SK-N-MC (cell line): ENCODE measurements at regions not wholly inside any gene's neighbourhood (a gene's known extent, or its start where the extent isn't known, plus 50 kb on each side); places are given as distances from the start of the nearest gene placed in this dataset.

Source experiments
- DNase-seq: peaks from one replicate; pipeline ENCODE4 v3.0.0-alpha.2; 2011; ENCODE audit warnings: low read depth, low spot score
- H3K27ac ChIP-seq: fragments of 200-600 bp; sonication (generic); 2 replicates; pipeline ENCODE4 v1.5.1; 2016; ENCODE audit warnings: mixed run types
- H3K36me3 ChIP-seq: fragments of 200-600 bp; sonication (generic); 2 replicates; pipeline ENCODE4 v1.6.1; 2017; ENCODE audit warnings: antibody characterized with exemption, low read length, mixed read lengths; ENCODE audit not compliant: insufficient read depth
- H3K4me3 ChIP-seq: fragments of 200-600 bp; sonication (generic); 2 replicates; pipeline ENCODE4 v1.5.1; 2016
- H3K9ac ChIP-seq: fragments of 200-600 bp; sonication (generic); 2 replicates; pipeline ENCODE4 v1.8.0; 2017; ENCODE audit warnings: mixed run types, mixed read lengths; ENCODE audit not compliant: insufficient read length
- H3K9me3 ChIP-seq: fragments of 200-600 bp; sonication (generic); 2 replicates; pipeline ENCODE4 v1.6.1; 2017; ENCODE audit warnings: low read depth, mild to moderate bottlenecking, antibody characterized with exemption, low read length, moderate library complexity, mixed read lengths
- EZH2 ChIP-seq: fragments of 200-600 bp; sonication (generic); IDR thresholded peaks from one replicate; pipeline ENCODE4 v1.6.1; 2017; ENCODE audit warnings: antibody characterized with exemption
- FOXP2 ChIP-seq: optimal IDR thresholded peaks from 2 replicates; pipeline ENCODE3; 2011; ENCODE audit warnings: mild to moderate bottlenecking, moderate library complexity; ENCODE audit not compliant: insufficient read depth; ENCODE audit errors: extremely low read length, control extremely low read depth
- POLR2AphosphoS5 ChIP-seq: IDR thresholded peaks from 2 replicates; pipeline ENCODE4 v1.6.1; 2012; ENCODE audit warnings: mild to moderate bottlenecking, low read depth, low read length, borderline replicate concordance

GRCh38 chrX:87808576-87809243 is 291.1 kb downstream of the KLHL4 start:
- no peak overlapping the region for H3K9ac ChIP-seq
- no peak overlapping the region for H3K4me3 ChIP-seq

GRCh38 chrX:87813566-87813965 is 296.0 kb downstream of the KLHL4 start:
- H3K4me3 ChIP-seq: no peak overlapping the region
- TF ChIP-seq EZH2 (no peak), FOXP2 (no peak), POLR2AphosphoS5 (no peak)

More at GRCh38 chrX:87808576-87809243, 291.1 kb downstream of the KLHL4 start:
- Histone ChIP-seq H3K27ac (no peak overlapping the region), H3K36me3 (no peaks in the 10 kb centered on the region), H3K9me3 (no peaks in the 10 kb centered on the region)
- TF ChIP-seq POLR2AphosphoS5: no peak
- DNase-seq: no peak

GRCh38 chrX:87846956-87847355 is 329.4 kb downstream of the KLHL4 start:
- no peak for TF ChIP-seq POLR2AphosphoS5
- H3K27ac ChIP-seq: no peak overlapping the region
- H3K9ac ChIP-seq: no peak overlapping the region
- no peaks in the 10 kb centered on the region for H3K36me3 ChIP-seq
- H3K4me3 ChIP-seq: no peak overlapping the region
- no peaks in the 10 kb centered on the region for H3K9me3 ChIP-seq
- no peak for DNase-seq

More at GRCh38 chrX:87813566-87813965, 296.0 kb downstream of the KLHL4 start:
- Histone ChIP-seq H3K27ac (no peak overlapping the region), H3K36me3 (no peaks in the 10 kb centered on the region), H3K9ac (no peak overlapping the region), H3K9me3 (no peaks in the 10 kb centered on the region)
- no peak for DNase-seq

- Histone ChIP-seq H3K9me3 (no peaks in the 10 kb centered on the region), H3K36me3 (no peaks in the 10 kb centered on the region), H3K4me3 (no peak overlapping the region), H3K9ac (no peak overlapping the region), H3K27ac (no peak overlapping the region)
- no peak for DNase-seq
- TF ChIP-seq FOXP2 (no peak), EZH2 (no peak), POLR2AphosphoS5 (no peak)
These were observed 355.8 kb downstream of the KLHL4 start for GRCh38 chrX:87873347-87873941.

GRCh38 chrX:87874043-87874442 is 356.4 kb downstream of the KLHL4 start:
- no peak for TF ChIP-seq FOXP2
- TF ChIP-seq POLR2AphosphoS5: no peak
- no peak for TF ChIP-seq EZH2
- Histone ChIP-seq H3K36me3 (no peaks in the 10 kb centered on the region), H3K4me3 (no peak overlapping the region), H3K9ac (no peak overlapping the region), H3K27ac (no peak overlapping the region), H3K9me3 (no peaks in the 10 kb centered on the region)
- DNase-seq: no peak

GRCh38 chrX:87878926-87879325 is 361.3 kb downstream of the KLHL4 start:
- no peak overlapping the region for H3K9ac ChIP-seq
- H3K4me3 ChIP-seq: no peak overlapping the region
- H3K36me3 ChIP-seq: no peaks in the 10 kb centered on the region
- H3K9me3 ChIP-seq: no peaks in the 10 kb centered on the region
- H3K27ac ChIP-seq: no peak overlapping the region
- no peak for DNase-seq
- no peak for TF ChIP-seq FOXP2
- TF ChIP-seq POLR2AphosphoS5: no peak
- TF ChIP-seq EZH2: no peak

GRCh38 chrX:87890437-87890836 is 372.8 kb downstream of the KLHL4 start:
- no peak for DNase-seq
- Histone ChIP-seq H3K4me3 (no peak overlapping the region), H3K9ac (no peak overlapping the region), H3K9me3 (no peaks in the 10 kb centered on the region), H3K36me3 (no peaks in the 10 kb centered on the region), H3K27ac (no peak overlapping the region)
- TF ChIP-seq FOXP2: no peak
- TF ChIP-seq POLR2AphosphoS5: no peak
- no peak for TF ChIP-seq EZH2

GRCh38 chrX:87895421-87895820 is 377.8 kb downstream of the KLHL4 start:
- H3K36me3 ChIP-seq: no peaks in the 10 kb centered on the region
- TF ChIP-seq POLR2AphosphoS5 (no peak), EZH2 (no peak), FOXP2 (no peak)
- DNase-seq: no peak
- no peak overlapping the region for H3K27ac ChIP-seq
- no peak overlapping the region for H3K9ac ChIP-seq
- no peaks in the 10 kb centered on the region for H3K9me3 ChIP-seq
- no peak overlapping the region for H3K4me3 ChIP-seq

GRCh38 chrX:87896057-87896456 is 378.5 kb downstream of the KLHL4 start:
- TF ChIP-seq FOXP2 (no peak), EZH2 (no peak), POLR2AphosphoS5 (no peak)
- no peaks in the 10 kb centered on the region for H3K36me3 ChIP-seq
- H3K4me3 ChIP-seq: no peak overlapping the region

More at GRCh38 chrX:87896057-87896456, 378.5 kb downstream of the KLHL4 start:
- no peaks in the 10 kb centered on the region for H3K9me3 ChIP-seq
- no peak overlapping the region for H3K27ac ChIP-seq
- DNase-seq: no peak
- H3K9ac ChIP-seq: no peak overlapping the region
